HEK293 (cell line): ENCODE measurements at regions not wholly inside any gene's neighbourhood (a gene's known extent, or its start where the extent isn't known, plus 50 kb on each side); places are given as distances from the start of the nearest gene placed in this dataset.

ENCODE experiments used
- CTCF ChIA-PET: fragments of 350-600 bp; formaldehyde crosslinking; extraction: SDS; loops from one replicate; lab custom pipeline; 2021; ENCODE audit warnings: antibody characterized with exemption; lab: Yijun Ruan, JAX
- POLR2A ChIA-PET: fragments of 300-600 bp; formaldehyde crosslinking; extraction: SDS; loops from one replicate; lab custom pipeline; 2020; ENCODE audit warnings: antibody characterized with exemption, inconsistent platforms; lab: Yijun Ruan, JAX
- H3K27ac ChIP-seq: fragments of 200-500 bp; sonication (Bioruptor generic); 2 replicates; pipeline ENCODE4 v1.5.1; 2014; ENCODE audit warnings: low read depth, low read length, control low read depth, inconsistent platforms; ENCODE audit errors: extremely low read depth
- H3K36me3 ChIP-seq, 2 experiments: fragments of 200-500 bp in 1 of 2; sonication (Bioruptor generic) in 1 of 2; 1 replicate in 1 of 2; 2 replicates in 1 of 2; pipeline ENCODE4 v1.5.1; 2014 to 2017; ENCODE audit warnings: inconsistent platforms in 2 of 2, low read length in 2 of 2; ENCODE audit not compliant: control insufficient read depth in 2 of 2, insufficient read depth in 1 of 2
- H3K4me1 ChIP-seq: fragments of 200-500 bp; sonication (Bioruptor generic); 2 replicates; pipeline ENCODE4 v1.5.1; 2014; ENCODE audit warnings: mild to moderate bottlenecking, low read length, inconsistent platforms; ENCODE audit not compliant: control insufficient read depth, insufficient read depth
- H3K4me3 ChIP-seq: 2 replicates; pipeline ENCODE4 v1.5.1; 2011; ENCODE audit warnings: low read depth, mild to moderate bottlenecking, control low read depth, low read length, moderate library complexity
- H3K9me3 ChIP-seq: fragments of 200-500 bp; sonication (Bioruptor generic); 2 replicates; pipeline ENCODE4 v1.5.1; 2014; ENCODE audit warnings: low read depth, low read length, inconsistent platforms; ENCODE audit not compliant: control insufficient read depth, insufficient read depth
- ATF2 ChIP-seq: fragments of 450-650 bp; formaldehyde crosslinking; IDR thresholded peaks from 2 replicates; pipeline ENCODE4 v1.5.1; 2016; ENCODE audit warnings: missing biosample characterization, missing genetic modification characterization, low read depth
- HOXA7 ChIP-seq: sonication (generic); formaldehyde crosslinking; IDR thresholded peaks from 2 replicates; pipeline ENCODE4 v1.8.1; 2022; ENCODE audit warnings: missing genetic modification reagents, borderline replicate concordance
- MYNN ChIP-seq: fragments of 450-650 bp; formaldehyde crosslinking; IDR thresholded peaks from 2 replicates; pipeline ENCODE4 v1.5.1; 2016; ENCODE audit warnings: missing biosample characterization, missing genetic modification characterization, borderline replicate concordance
- PRDM6 ChIP-seq: fragments of 450-650 bp; formaldehyde crosslinking; IDR thresholded peaks from 2 replicates; pipeline ENCODE4 v1.5.1; 2017; ENCODE audit warnings: missing biosample characterization, missing genetic modification characterization
- REPIN1 ChIP-seq: fragments of 450-650 bp; formaldehyde crosslinking; IDR thresholded peaks from 2 replicates; pipeline ENCODE4 v1.5.1; 2017; ENCODE audit warnings: missing biosample characterization, missing genetic modification characterization, low read depth
- TSHZ1 ChIP-seq: fragments of 450-650 bp; formaldehyde crosslinking; IDR thresholded peaks from 2 replicates; pipeline ENCODE4 v1.5.1; 2016; ENCODE audit warnings: missing biosample characterization, missing genetic modification characterization, borderline replicate concordance
- ZBTB20 ChIP-seq: fragments of 450-650 bp; formaldehyde crosslinking; IDR thresholded peaks from 2 replicates; pipeline ENCODE4 v1.5.1; 2016; ENCODE audit warnings: missing biosample characterization, missing genetic modification characterization
- ZNF114 ChIP-seq: fragments of 450-650 bp; formaldehyde crosslinking; IDR thresholded peaks from 2 replicates; pipeline ENCODE4 v1.5.0; 2017; ENCODE audit warnings: missing biosample characterization, missing genetic modification characterization
- ZNF140 ChIP-seq: fragments of 450-650 bp; formaldehyde crosslinking; IDR thresholded peaks from 2 replicates; pipeline ENCODE4 v1.5.1; 2016; ENCODE audit warnings: missing biosample characterization, missing genetic modification characterization
- ZNF2 ChIP-seq: fragments of 450-650 bp; formaldehyde crosslinking; IDR thresholded peaks from 2 replicates; pipeline ENCODE4 v1.5.1; 2016; ENCODE audit warnings: missing biosample characterization, missing genetic modification characterization
- ZNF223 ChIP-seq: fragments of 450-650 bp; formaldehyde crosslinking; IDR thresholded peaks from 2 replicates; pipeline ENCODE4 v1.5.1; 2016; ENCODE audit warnings: missing biosample characterization, missing genetic modification characterization
- ZNF280C ChIP-seq: fragments of 450-650 bp; formaldehyde crosslinking; IDR thresholded peaks from 2 replicates; pipeline ENCODE4 v1.5.1; 2016; ENCODE audit warnings: missing biosample characterization, missing genetic modification characterization
- ZNF362 ChIP-seq: fragments of 450-650 bp; formaldehyde crosslinking; IDR thresholded peaks from 2 replicates; pipeline ENCODE4 v1.5.1; 2016; ENCODE audit warnings: missing biosample characterization, missing genetic modification characterization
- ZNF423 ChIP-seq: fragments of 450-650 bp; formaldehyde crosslinking; IDR thresholded peaks from 2 replicates; pipeline ENCODE4 v1.5.1; 2016; ENCODE audit warnings: missing biosample characterization, missing genetic modification characterization
- ZNF548 ChIP-seq: fragments of 450-650 bp; formaldehyde crosslinking; IDR thresholded peaks from 2 replicates; pipeline ENCODE4 v1.5.1; 2016; ENCODE audit warnings: missing biosample characterization, missing genetic modification characterization
- ZNF549 ChIP-seq: fragments of 450-650 bp; IDR thresholded peaks from 2 replicates; pipeline ENCODE4 v1.5.1; 2018; ENCODE audit warnings: missing biosample characterization, missing genetic modification characterization, mild to moderate bottlenecking, inconsistent platforms, moderate library complexity
- ZNF558 ChIP-seq: fragments of 450-650 bp; formaldehyde crosslinking; IDR thresholded peaks from 2 replicates; pipeline ENCODE4 v1.5.1; 2016; ENCODE audit warnings: missing biosample characterization, missing genetic modification characterization
- ZNF596 ChIP-seq: fragments of 450-650 bp; IDR thresholded peaks from 2 replicates; pipeline ENCODE4 v1.5.0; 2018; ENCODE audit warnings: missing biosample characterization, mild to moderate bottlenecking, missing genetic modification characterization, moderate library complexity
- ZNF629 ChIP-seq: fragments of 450-650 bp; formaldehyde crosslinking; IDR thresholded peaks from 2 replicates; pipeline ENCODE4 v1.5.1; 2017; ENCODE audit warnings: missing biosample characterization, missing genetic modification characterization

GRCh38 chr7:25677595-25677994, 449.3 kb upstream of the NPVF start:
- TF ChIP-seq ZNF140 (tag by site-specific recombination) (peak; percentile 49; the same call in 1 of the 2 replicates), ZNF223 (tag by site-specific recombination) (no peak), ZNF114 (tag by site-specific recombination) (no peak), ZNF629 (peak; percentile 46; the same call in 1 of the 2 replicates), ATF2 (tag by site-specific recombination) (peak; percentile 53; the same call in 1 of the 2 replicates), HOXA7 (no peak), ZBTB20 (tag by site-specific recombination) (0 out of 2 replicates have a peak, but pooled peaks have one; percentile 12), ZNF280C (no peak), PRDM6 (tag by site-specific recombination) (peak; percentile 38; the same call in 1 of the 2 replicates)
- Histone ChIP-seq H3K4me1 (peaks cover 10% of the 10 kb centered on the region), H3K4me3 (no peak overlapping the region), H3K9me3 (no peaks in the 10 kb centered on the region), H3K27ac (no peak overlapping the region), H3K36me3 (no peaks in the 10 kb centered on the region)
- ChIA-PET CTCF (interaction anchor here (0.7 kb wide), 1 partner anchor 9 kb away, joined by 3 read pairs; no protein-coding TSS in a partner anchor), POLR2A (no interaction called here)

GRCh38 chr7:25678215-25678614, 449.9 kb upstream of the NPVF start:
- Histone ChIP-seq H3K4me3 (no peak overlapping the region), H3K4me1 (peaks cover 10% of the 10 kb centered on the region), H3K9me3 (no peaks in the 10 kb centered on the region), H3K36me3 (no peaks in the 10 kb centered on the region), H3K27ac (no peak overlapping the region)
- TF ChIP-seq ZNF558 (no peak), ZNF362 (tag by site-specific recombination) (no peak), ZNF549 (tag by site-specific recombination) (no peak), ZNF280C (no peak)
- CTCF ChIA-PET, result interaction anchor here (0.7 kb wide), 1 partner anchor 9 kb away, joined by 3 read pairs; no protein-coding TSS in a partner anchor
- POLR2A ChIA-PET, result no interaction called here

- no peak overlapping the region for H3K4me3 ChIP-seq
- no peak overlapping the region for H3K27ac ChIP-seq
- ChIA-PET POLR2A (no interaction called here), CTCF (no interaction called here)
- no peaks in the 10 kb centered on the region for H3K36me3 ChIP-seq
- H3K9me3 ChIP-seq, result no peaks in the 10 kb centered on the region
- peaks cover 3% of the 10 kb centered on the region; the same call in 1 of the 2 replicates for H3K4me1 ChIP-seq
- TF ChIP-seq ZNF596 (tag by site-specific recombination) (no peak), ZNF423 (tag by site-specific recombination) (no peak), ZNF2 (no peak), REPIN1 (tag by site-specific recombination) (no peak), MYNN (tag by site-specific recombination) (no peak), TSHZ1 (tag by site-specific recombination) (no peak), ZNF114 (tag by site-specific recombination) (no peak), ZNF548 (tag by site-specific recombination) (no peak)
Measured at GRCh38 chr7:25680636-25681035, 452.4 kb upstream of the NPVF start.
